Panc1 (cell line): ENCODE measurements at regions not wholly inside any gene's neighbourhood (a gene's known extent, or its start where the extent isn't known, plus 50 kb on each side); places are given as distances from the start of the nearest gene placed in this dataset.

Source experiments
- POLR2AphosphoS5 ChIP-seq: IDR thresholded peaks from 2 replicates; pipeline ENCODE4 v1.6.1; 2012; ENCODE audit warnings: mild to moderate bottlenecking, low read depth, low read length, moderate library complexity
- SIN3A ChIP-seq: IDR thresholded peaks from 2 replicates; pipeline ENCODE4 v1.6.1; 2012; ENCODE audit warnings: low read depth, mild to moderate bottlenecking, low read length, moderate library complexity, borderline replicate concordance; ENCODE audit not compliant: insufficient read depth
- TCF7L2 ChIP-seq: IDR thresholded peaks from 2 replicates; pipeline ENCODE4 v1.6.1; 2011; ENCODE audit warnings: mild to moderate bottlenecking, low read depth, low read length, inconsistent platforms
- TF ChIP-seq, protein P1 (sequence below): fragments of 450-650 bp; IDR thresholded peaks from 2 replicates; pipeline ENCODE4 v1.5.1; 2017; ENCODE audit warnings: mild to moderate bottlenecking
- TF ChIP-seq, protein P2 (sequence below), 2 experiments: IDR thresholded peaks; 2 replicates each; pipeline ENCODE4 v1.6.1; 2011 to 2012; ENCODE audit warnings: low read depth in 2 of 2, control low read depth in 1 of 2, low read length in 1 of 2, mild to moderate bottlenecking in 1 of 2, moderate library complexity in 1 of 2; ENCODE audit not compliant: insufficient read depth in 1 of 2

DNA sequence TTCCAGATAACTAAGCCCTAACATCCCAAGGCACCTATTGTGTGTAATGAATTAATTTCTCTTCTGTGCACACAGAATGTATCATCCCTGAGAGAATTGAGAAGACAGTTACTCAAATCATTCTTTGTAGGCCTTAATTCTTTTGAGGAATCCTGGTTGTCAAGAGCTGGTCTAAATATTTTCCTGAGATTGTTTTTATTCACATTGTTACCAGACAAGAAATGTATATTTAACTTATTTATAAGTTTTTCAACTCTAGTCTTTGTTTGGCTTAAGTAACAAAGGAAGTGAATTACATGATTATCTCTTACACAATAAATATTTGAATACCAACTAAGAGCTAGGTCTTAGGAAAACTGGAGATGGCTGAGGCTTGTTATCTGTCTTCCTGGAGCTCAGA, 169.4 kb downstream of the DACT1 start:
- TF ChIP-seq, protein P1, sequence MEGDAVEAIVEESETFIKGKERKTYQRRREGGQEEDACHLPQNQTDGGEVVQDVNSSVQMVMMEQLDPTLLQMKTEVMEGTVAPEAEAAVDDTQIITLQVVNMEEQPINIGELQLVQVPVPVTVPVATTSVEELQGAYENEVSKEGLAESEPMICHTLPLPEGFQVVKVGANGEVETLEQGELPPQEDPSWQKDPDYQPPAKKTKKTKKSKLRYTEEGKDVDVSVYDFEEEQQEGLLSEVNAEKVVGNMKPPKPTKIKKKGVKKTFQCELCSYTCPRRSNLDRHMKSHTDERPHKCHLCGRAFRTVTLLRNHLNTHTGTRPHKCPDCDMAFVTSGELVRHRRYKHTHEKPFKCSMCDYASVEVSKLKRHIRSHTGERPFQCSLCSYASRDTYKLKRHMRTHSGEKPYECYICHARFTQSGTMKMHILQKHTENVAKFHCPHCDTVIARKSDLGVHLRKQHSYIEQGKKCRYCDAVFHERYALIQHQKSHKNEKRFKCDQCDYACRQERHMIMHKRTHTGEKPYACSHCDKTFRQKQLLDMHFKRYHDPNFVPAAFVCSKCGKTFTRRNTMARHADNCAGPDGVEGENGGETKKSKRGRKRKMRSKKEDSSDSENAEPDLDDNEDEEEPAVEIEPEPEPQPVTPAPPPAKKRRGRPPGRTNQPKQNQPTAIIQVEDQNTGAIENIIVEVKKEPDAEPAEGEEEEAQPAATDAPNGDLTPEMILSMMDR: no peak
- no peak for TF ChIP-seq POLR2AphosphoS5
- TF ChIP-seq, protein P2, sequence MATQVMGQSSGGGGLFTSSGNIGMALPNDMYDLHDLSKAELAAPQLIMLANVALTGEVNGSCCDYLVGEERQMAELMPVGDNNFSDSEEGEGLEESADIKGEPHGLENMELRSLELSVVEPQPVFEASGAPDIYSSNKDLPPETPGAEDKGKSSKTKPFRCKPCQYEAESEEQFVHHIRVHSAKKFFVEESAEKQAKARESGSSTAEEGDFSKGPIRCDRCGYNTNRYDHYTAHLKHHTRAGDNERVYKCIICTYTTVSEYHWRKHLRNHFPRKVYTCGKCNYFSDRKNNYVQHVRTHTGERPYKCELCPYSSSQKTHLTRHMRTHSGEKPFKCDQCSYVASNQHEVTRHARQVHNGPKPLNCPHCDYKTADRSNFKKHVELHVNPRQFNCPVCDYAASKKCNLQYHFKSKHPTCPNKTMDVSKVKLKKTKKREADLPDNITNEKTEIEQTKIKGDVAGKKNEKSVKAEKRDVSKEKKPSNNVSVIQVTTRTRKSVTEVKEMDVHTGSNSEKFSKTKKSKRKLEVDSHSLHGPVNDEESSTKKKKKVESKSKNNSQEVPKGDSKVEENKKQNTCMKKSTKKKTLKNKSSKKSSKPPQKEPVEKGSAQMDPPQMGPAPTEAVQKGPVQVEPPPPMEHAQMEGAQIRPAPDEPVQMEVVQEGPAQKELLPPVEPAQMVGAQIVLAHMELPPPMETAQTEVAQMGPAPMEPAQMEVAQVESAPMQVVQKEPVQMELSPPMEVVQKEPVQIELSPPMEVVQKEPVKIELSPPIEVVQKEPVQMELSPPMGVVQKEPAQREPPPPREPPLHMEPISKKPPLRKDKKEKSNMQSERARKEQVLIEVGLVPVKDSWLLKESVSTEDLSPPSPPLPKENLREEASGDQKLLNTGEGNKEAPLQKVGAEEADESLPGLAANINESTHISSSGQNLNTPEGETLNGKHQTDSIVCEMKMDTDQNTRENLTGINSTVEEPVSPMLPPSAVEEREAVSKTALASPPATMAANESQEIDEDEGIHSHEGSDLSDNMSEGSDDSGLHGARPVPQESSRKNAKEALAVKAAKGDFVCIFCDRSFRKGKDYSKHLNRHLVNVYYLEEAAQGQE (IDR thresholded peaks at IDR 0.05; ENCODE audit: insufficient read depth in 1 of 2, low read depth in 2 of 2, low read length in 1 of 2): no peak
- TF ChIP-seq SIN3A: no peak
- no peak for TF ChIP-seq TCF7L2
